ENCODE measurements at regions not wholly inside any gene's neighbourhood (a gene's known extent, or its start where the extent isn't known, plus 50 kb on each side); places are given as distances from the start of the nearest gene placed in this dataset.

- Histone ChIP-seq H3K36me3 (no peaks in the 10 kb centered on the region), H3K27me3 (no peaks in the 10 kb centered on the region), H3K4me1 (ENCODE audit: low read depth) (peaks cover 20% of the 10 kb centered on the region), H3K9me3 (ENCODE audit: low read depth) (no peaks in the 10 kb centered on the region), H3K27ac (no peak overlapping the region), H3K4me3 (no peak overlapping the region)
- no peak for TF ChIP-seq CTCF (IDR thresholded peaks at IDR 0.05; ENCODE audit: low read depth, low read length)
- DNase-seq (ENCODE audit: low read depth in 1 of 2, low spot score in 1 of 2), result no peak
Measured at GRCh38 chr2:16718576-16719484, 53.2 kb upstream of the CYRIA start.

GRCh38 chr2:16717477-16717876 is 51.8 kb upstream of the CYRIA start:
- no peak for DNase-seq (ENCODE audit: low read depth in 1 of 2, low spot score in 1 of 2)
- Histone ChIP-seq H3K4me3 (no peak overlapping the region), H3K36me3 (no peaks in the 10 kb centered on the region), H3K27me3 (no peaks in the 10 kb centered on the region), H3K4me1 (ENCODE audit: low read depth) (peaks cover 20% of the 10 kb centered on the region), H3K27ac (no peak overlapping the region), H3K9me3 (ENCODE audit: low read depth) (no peaks in the 10 kb centered on the region)
- no peak for TF ChIP-seq CTCF (IDR thresholded peaks at IDR 0.05; ENCODE audit: low read depth, low read length)

GRCh38 chr2:16716944-16717343 is 51.3 kb upstream of the CYRIA start:
- H3K9me3 ChIP-seq (ENCODE audit: low read depth), result no peaks in the 10 kb centered on the region
- H3K4me1 ChIP-seq (ENCODE audit: low read depth), result peaks cover 20% of the 10 kb centered on the region
- H3K27ac ChIP-seq, result no peak overlapping the region
- no peaks in the 10 kb centered on the region for H3K27me3 ChIP-seq
- DNase-seq (ENCODE audit: low read depth in 1 of 2, low spot score in 1 of 2), result no peak
- no peak for TF ChIP-seq CTCF (IDR thresholded peaks at IDR 0.05; ENCODE audit: low read depth, low read length)
- no peaks in the 10 kb centered on the region for H3K36me3 ChIP-seq
- H3K4me3 ChIP-seq, result no peak overlapping the region

GRCh38 chr2:16716024-16716423 is 50.4 kb upstream of the CYRIA start:
- TF ChIP-seq CTCF (IDR thresholded peaks at IDR 0.05; ENCODE audit: low read depth, low read length), result no peak
- no peak for DNase-seq (ENCODE audit: low read depth in 1 of 2, low spot score in 1 of 2)
- H3K27me3 ChIP-seq, result no peaks in the 10 kb centered on the region
- H3K9me3 ChIP-seq (ENCODE audit: low read depth), result no peaks in the 10 kb centered on the region
- peaks cover 20% of the 10 kb centered on the region for H3K4me1 ChIP-seq (ENCODE audit: low read depth)
- no peak overlapping the region for H3K4me3 ChIP-seq
- no peak overlapping the region for H3K27ac ChIP-seq
- no peaks in the 10 kb centered on the region for H3K36me3 ChIP-seq

All from cardiac muscle cell (in vitro differentiated cells and primary cell).